ENCODE measurements at regions not wholly inside any gene's neighbourhood (a gene's known extent, or its start where the extent isn't known, plus 50 kb on each side); places are given as distances from the start of the nearest gene placed in this dataset.

- TF ChIP-seq JUNB (IDR thresholded peaks at IDR 0.05; ENCODE audit: unreplicated experiment) (no peak), EZH2 (IDR thresholded peaks at IDR 0.05; ENCODE audit: low read depth, unreplicated experiment) (no peak), ZNF331 (CRISPR knock-in tag; IDR thresholded peaks at IDR 0.05; ENCODE audit: low read depth) (no peak)
Measured at GRCh38 chr3:187586226-187586625, 84.0 kb downstream of the SST start (continued).

- peaks cover 12% of the 10 kb centered on the region; the same call in 1 of the 2 replicates for H3K4me1 ChIP-seq (ENCODE audit: insufficient read depth)
- DNase-seq (ENCODE audit: low spot score) (no peak), ATAC-seq (no peak)
- H3K27ac ChIP-seq (ENCODE audit: low read depth), result no peak overlapping the region
- H3K79me2 ChIP-seq (replicated peaks; ENCODE audit: insufficient read depth), result no peaks in the 10 kb centered on the region
- H3K27me3 Mint-ChIP-seq (ENCODE audit: insufficient read depth, low read depth, poor library complexity), result peaks cover 2% of the 10 kb centered on the region
- no peak overlapping the region for H3K4me2 ChIP-seq
- H3K9me2 ChIP-seq (ENCODE audit: insufficient read depth), result peaks cover 13% of the 10 kb centered on the region
- H4K20me1 ChIP-seq (replicated peaks; ENCODE audit: insufficient read depth), result no peaks in the 10 kb centered on the region
- no peaks in the 10 kb centered on the region for H3K36me3 Mint-ChIP-seq (ENCODE audit: low read depth)
- H3K27ac Mint-ChIP-seq, result no peak overlapping the region
- H3K27me3 ChIP-seq (ENCODE audit: insufficient read depth), result no peaks in the 10 kb centered on the region
- no peaks in the 10 kb centered on the region for H3K9me3 Mint-ChIP-seq
- no peak overlapping the region for H3K4me3 Mint-ChIP-seq
- TF ChIP-seq EZH2phosphoT487 (IDR thresholded peaks at IDR 0.05; ENCODE audit: unreplicated experiment), result no peak
- no peak for TF ChIP-seq REST (IDR thresholded peaks at IDR 0.05; ENCODE audit: unreplicated experiment)
- TF ChIP-seq, protein P1, sequence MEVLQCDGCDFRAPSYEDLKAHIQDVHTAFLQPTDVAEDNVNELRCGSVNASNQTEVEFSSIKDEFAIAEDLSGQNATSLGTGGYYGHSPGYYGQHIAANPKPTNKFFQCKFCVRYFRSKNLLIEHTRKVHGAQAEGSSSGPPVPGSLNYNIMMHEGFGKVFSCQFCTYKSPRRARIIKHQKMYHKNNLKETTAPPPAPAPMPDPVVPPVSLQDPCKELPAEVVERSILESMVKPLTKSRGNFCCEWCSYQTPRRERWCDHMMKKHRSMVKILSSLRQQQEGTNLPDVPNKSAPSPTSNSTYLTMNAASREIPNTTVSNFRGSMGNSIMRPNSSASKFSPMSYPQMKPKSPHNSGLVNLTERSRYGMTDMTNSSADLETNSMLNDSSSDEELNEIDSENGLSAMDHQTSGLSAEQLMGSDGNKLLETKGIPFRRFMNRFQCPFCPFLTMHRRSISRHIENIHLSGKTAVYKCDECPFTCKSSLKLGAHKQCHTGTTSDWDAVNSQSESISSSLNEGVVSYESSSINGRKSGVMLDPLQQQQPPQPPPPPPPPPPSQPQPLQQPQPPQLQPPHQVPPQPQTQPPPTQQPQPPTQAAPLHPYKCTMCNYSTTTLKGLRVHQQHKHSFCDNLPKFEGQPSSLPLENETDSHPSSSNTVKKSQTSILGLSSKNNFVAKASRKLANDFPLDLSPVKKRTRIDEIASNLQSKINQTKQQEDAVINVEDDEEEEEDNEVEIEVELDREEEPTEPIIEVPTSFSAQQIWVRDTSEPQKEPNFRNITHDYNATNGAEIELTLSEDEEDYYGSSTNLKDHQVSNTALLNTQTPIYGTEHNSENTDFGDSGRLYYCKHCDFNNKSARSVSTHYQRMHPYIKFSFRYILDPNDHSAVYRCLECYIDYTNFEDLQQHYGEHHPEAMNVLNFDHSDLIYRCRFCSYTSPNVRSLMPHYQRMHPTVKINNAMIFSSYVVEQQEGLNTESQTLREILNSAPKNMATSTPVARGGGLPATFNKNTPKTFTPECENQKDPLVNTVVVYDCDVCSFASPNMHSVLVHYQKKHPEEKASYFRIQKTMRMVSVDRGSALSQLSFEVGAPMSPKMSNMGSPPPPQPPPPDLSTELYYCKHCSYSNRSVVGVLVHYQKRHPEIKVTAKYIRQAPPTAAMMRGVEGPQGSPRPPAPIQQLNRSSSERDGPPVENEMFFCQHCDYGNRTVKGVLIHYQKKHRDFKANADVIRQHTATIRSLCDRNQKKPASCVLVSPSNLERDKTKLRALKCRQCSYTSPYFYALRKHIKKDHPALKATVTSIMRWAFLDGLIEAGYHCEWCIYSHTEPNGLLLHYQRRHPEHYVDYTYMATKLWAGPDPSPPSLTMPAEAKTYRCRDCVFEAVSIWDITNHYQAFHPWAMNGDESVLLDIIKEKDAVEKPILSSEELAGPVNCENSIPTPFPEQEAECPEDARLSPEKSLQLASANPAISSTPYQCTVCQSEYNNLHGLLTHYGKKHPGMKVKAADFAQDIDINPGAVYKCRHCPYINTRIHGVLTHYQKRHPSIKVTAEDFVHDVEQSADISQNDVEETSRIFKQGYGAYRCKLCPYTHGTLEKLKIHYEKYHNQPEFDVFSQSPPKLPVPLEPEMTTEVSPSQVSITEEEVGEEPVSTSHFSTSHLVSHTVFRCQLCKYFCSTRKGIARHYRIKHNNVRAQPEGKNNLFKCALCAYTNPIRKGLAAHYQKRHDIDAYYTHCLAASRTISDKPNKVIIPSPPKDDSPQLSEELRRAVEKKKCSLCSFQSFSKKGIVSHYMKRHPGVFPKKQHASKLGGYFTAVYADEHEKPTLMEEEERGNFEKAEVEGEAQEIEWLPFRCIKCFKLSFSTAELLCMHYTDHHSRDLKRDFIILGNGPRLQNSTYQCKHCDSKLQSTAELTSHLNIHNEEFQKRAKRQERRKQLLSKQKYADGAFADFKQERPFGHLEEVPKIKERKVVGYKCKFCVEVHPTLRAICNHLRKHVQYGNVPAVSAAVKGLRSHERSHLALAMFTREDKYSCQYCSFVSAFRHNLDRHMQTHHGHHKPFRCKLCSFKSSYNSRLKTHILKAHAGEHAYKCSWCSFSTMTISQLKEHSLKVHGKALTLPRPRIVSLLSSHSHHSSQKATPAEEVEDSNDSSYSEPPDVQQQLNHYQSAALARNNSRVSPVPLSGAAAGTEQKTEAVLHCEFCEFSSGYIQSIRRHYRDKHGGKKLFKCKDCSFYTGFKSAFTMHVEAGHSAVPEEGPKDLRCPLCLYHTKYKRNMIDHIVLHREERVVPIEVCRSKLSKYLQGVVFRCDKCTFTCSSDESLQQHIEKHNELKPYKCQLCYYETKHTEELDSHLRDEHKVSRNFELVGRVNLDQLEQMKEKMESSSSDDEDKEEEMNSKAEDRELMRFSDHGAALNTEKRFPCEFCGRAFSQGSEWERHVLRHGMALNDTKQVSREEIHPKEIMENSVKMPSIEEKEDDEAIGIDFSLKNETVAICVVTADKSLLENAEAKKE (CRISPR knock-in tag; IDR thresholded peaks at IDR 0.05), result no peak
- no peak for TF ChIP-seq ZNF114 (CRISPR knock-in tag; IDR thresholded peaks at IDR 0.05)
- no peaks in the 10 kb centered on the region for H3K36me3 ChIP-seq (ENCODE audit: insufficient read depth)
- H3F3A ChIP-seq (replicated peaks; ENCODE audit: low read depth), result no peaks in the 10 kb centered on the region
- H3K4me1 Mint-ChIP-seq, result peaks cover 23% of the 10 kb centered on the region
- H3K4me3 ChIP-seq, result no peak overlapping the region
- no peak overlapping the region for H2AFZ ChIP-seq
Measured at GRCh38 chr3:187572441-187572840, 97.8 kb downstream of the SST start.

All from GM23338 (cell line).